Dermis blood vessel endothelial cell (primary cell): ENCODE measurements at regions not wholly inside any gene's neighbourhood (a gene's known extent, or its start where the extent isn't known, plus 50 kb on each side); places are given as distances from the start of the nearest gene placed in this dataset.

Experiments used
- DNase-seq: peaks from one replicate; pipeline ENCODE4 v3.0.0; 2010

GRCh38 chr11:8340296-8340695 lies 76.6 kb upstream of the LMO1 start:
- no peak for DNase-seq

GRCh38 chr11:8339592-8340022 lies 75.9 kb upstream of the LMO1 start:
- no peak for DNase-seq

DNA sequence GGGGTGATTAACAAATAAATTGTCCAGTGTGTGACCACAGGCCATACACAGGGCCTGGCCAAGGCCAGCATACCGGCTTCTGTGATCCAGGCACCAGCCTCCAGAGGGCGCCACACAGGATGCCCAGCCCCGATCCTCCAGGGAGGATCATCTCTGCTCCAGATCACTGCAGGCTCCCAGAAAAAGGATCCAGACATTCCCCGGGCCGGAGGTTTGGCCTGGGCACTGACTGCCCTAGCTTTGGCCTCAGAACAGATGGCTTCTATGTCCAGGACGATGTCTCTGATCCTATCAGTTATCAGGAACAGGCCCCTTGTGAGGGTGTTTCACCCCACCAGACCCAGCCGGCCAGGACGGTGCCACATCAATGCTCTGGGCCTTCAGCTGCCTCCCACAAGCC lies 74.5 kb upstream of the LMO1 start:
- peak; percentile 65 for DNase-seq

- no peak for DNase-seq
These were observed 73.6 kb upstream of the LMO1 start for GRCh38 chr11:8337130-8337795.

DNA sequence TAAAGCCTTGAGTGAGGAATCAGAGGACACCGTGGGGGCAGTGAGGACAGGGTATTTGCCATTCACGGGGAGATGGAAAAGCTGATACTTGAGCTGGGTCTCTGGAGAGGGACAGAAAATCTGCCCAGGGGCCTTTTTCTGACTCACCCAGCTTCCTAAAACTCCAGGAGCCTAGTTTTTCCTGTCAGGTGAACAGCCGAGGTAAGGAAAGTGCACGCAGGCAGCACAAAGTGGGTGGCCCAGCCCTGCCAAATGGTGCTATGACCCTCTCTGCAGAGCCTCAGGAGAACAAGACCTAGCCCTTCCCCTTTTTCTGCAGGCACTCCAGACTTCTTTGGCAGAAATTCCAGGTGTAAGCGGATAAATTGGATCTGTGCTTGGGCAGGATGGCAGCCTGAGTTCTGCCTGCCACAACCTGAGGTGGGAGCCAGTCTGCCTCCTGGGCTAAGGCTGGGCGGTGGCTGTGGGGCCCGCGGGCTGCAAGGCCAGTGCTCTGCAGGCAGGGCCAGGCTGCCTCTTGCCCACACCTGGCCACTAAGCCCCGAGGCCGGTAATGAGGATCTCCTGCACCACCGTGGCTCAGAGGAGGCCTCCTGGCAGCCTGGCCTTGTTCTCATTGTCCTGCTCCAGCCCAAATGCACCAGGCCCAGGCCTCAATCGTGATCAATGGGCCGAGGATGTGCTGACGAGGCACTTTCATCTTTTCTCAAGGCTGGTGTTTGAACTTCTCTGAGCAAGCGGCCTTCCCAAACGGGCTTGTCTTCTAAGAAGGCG lies 72.9 kb upstream of the LMO1 start:
- DNase-seq = no peak

DNA sequence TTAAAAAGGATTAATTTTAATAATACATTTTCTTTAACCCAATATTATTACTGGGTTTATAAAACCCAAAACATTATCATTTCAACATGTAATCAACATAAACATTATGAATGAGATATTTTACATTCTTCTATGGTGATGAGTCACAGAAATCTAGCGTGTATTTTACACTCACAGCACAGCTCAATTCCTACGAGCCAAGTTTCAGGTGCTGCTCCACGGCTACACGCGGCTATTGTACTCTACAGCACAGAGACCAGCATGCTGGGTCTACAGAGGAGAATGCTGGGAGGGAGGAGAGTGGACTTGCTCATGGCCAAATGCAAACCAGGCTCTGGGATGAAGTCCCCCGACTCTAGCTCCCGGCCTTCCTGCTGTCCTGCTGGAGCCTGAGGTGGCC lies 72.0 kb upstream of the LMO1 start:
- DNase-seq = no peak

GRCh38 chr11:8335186-8335585 lies 71.5 kb upstream of the LMO1 start:
- DNase-seq = no peak

DNA sequence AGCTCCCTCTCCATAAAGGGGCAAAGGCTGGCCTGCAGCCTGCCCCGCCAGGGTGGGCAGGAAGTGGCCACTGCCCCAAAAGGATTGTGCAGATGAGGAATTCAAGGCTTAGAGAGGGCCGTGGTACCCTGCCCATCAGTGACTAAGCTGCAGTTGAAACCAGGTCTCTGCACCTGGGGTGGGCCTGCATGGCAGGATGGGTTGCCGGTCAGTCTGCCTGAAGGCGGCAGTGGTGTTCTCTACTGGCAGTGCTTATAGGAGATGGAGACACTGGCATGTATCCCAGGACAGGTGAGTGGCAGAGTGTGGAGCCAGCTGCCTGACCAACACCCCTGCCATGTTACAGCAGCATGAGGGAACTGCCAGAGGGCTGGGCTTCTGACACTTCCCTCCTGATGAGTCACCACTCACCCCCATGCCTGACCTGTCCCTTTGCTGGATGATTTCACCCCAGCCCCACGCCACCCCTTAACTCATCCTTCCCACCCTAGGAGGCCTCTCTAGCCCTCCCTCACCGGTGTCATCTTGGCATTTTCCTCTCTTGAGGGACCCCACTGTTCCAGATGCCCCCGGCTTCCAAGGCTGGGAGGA lies 70.2 kb upstream of the LMO1 start:
- no peak for DNase-seq

- no peak for DNase-seq
These were observed 69.7 kb upstream of the LMO1 start for GRCh38 chr11:8333376-8333775.

- no peak for DNase-seq
These were observed 69.2 kb upstream of the LMO1 start for GRCh38 chr11:8332891-8333290.

DNA sequence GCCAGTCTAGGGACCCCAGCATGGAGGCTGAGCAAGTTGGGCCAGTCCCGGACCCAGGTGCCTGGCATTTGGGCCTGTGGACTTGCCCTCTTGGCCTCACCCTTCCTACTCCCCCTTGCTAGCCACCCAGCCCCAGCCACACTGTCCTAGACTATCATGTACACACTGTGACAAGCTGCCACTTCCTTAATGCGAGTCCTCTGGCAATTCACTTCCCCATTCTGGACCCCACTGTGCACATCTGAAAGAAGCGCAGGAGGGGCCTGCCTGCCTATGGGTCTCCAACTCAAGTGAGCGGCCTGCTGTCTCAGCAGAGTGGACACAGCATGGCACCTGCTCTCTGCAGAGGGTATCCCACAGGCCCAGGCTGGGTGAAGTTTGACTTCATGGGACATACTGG lies 68.5 kb upstream of the LMO1 start:
- no peak for DNase-seq

DNA sequence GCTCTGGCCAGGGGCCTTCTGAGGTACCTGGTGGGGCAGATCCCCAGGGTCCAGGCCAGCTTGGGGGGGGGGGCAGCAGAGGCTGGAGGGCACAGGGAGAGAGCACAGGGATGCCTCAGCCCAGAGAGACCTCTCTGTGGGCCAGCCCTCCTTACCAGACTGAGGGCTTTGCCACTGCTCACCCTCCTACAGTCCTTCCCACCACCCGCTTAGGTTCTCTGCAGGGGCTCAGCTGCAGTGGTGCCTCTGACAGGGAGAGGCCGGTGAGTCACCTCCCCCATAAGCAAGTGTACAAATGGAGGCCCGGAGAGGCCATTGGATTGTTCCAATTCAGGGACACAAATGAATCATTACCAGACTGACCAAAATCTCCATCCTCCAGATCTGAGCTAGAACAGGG lies 68.1 kb upstream of the LMO1 start:
- no peak for DNase-seq

- no peak for DNase-seq
These were observed 67.2 kb upstream of the LMO1 start for GRCh38 chr11:8330896-8331295.

GRCh38 chr11:8330404-8330803 lies 66.7 kb upstream of the LMO1 start:
- DNase-seq = peak; percentile 18

DNA sequence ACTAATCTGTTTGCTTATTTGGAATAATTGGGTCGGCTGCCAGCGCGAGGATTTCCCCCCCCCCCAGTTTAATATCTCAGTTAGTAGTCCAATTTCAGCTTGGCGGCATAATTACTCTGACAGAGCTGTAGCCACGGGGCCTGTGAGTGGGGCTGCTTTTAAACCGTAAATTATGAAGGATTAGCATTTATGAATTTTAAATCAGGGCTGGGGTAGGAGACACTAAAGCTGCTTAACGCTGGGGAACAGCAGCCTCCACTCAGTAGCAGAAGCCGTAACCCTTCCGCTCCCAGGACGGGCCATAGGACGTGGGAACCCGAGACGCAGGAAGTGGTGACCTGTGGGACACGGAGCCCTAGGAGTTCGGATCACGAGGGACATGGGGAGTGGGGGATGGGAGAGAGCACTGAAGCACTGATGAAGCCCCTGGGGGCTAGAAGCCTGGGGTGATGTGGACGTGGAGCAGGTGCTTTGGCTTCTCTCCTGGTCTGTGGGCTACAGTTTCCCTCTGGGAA lies 66.2 kb upstream of the LMO1 start:
- no peak for DNase-seq

DNA sequence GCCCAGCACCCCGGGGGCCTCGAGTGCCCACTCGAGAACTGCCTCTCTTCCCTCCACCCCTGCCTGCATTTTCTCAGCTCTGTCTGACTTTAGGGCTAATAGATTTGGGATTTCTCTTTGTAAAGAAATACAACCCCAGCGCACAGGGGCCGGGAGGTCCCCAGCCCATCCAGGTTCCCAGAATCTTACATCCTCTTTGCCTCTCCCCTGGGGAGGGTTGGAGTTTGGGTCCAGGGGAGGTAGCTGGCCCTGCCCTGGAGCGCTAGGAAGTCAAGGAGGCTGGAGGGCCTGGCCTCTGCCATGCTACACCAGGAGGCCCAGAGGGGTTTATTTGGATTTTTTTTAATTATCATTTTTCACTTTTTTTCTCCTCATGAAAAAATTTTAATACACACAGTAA lies 65.7 kb upstream of the LMO1 start:
- no peak for DNase-seq

- DNase-seq = peak; percentile 88
These were observed 65.2 kb upstream of the LMO1 start for GRCh38 chr11:8328848-8329330.

GRCh38 chr11:8328231-8328794 lies 64.6 kb upstream of the LMO1 start:
- DNase-seq = no peak

DNA sequence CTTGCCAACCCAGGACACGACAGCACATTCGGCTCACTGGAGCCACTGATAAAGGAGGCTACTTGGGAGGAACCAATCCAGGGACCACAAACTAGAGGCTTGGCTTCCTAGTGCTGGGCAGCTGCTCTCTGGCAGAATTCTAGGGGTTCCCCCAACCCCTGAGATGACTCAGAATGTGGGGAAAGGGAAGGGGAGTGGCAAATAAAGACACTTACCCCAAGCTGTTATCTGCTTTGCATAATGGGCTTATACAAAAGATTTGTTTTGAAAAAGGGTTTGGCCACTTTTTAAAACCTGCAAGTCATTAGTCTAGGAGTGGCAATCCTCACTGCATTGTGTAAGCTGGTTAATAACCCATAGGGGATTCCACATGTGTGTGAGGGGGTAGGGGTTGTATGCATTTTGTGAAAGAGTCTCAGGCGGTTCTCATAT lies 64.1 kb upstream of the LMO1 start:
- DNase-seq = no peak

GRCh38 chr11:8326337-8326736 lies 62.7 kb upstream of the LMO1 start:
- no peak for DNase-seq

DNA sequence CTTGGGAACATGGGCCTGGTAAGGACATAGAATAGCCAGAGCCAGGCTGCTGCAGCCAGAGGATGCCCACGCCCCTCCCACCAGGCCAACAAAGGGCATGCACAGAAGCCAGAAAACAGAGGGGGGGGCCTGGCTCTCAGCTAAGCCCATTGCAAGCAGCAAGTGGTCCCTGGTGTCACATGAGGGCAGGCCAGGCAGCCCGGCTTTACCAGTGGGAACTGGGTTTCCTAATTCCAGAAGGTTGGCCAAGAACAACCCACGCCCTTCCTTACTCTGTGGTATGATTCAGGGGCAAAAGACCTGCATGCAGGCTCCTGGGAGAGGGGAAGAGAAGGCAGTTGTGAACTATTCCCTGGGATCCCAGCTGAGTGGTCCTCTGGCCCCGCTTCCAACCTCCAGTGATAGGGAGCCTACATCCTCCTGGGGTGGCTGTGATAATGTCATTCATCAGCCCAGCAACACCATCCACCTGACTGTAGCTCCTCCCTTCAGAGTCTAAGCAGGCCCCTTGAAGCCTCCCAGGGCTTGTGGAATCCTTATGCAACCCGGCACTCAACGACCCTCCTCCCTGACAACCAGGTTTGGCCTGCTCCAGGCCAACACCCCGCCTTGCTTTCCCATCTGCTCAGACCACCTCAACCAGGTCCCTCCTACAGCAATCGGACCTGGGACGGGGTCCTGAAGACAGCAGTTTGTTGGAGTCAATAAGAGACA lies 62.1 kb upstream of the LMO1 start:
- DNase-seq = no peak

GRCh38 chr11:8323161-8323935 lies 59.7 kb upstream of the LMO1 start:
- no peak for DNase-seq
